Adrenal gland (tissue), 9 donors: ENCODE measurements at regions not wholly inside any gene's neighbourhood (a gene's known extent, or its start where the extent isn't known, plus 50 kb on each side); places are given as distances from the start of the nearest gene placed in this dataset.

ENCODE experiments used
- DNase-seq, 7 donors: peaks; one replicate each; pipeline ENCODE4 v3.0.0-alpha.2; 2019 to 2020
- H3K27ac ChIP-seq, 5 donors: fragments of 200-600 bp; sonication (generic) in 4 of 5; 1 replicate in 3 of 5; 2 replicates in 2 of 5; pipeline versions ENCODE4 v1.5.1 to v1.8.0; 2016 to 2020; ENCODE audit warnings: mild to moderate bottlenecking in 1 of 5
- H3K27me3 ChIP-seq: fragments of 200-600 bp; 2 replicates; pipeline ENCODE4 v1.8.0; 2021
- H3K36me3 ChIP-seq, 2 donors: fragments of 200-600 bp; replicated peaks in 1 of 2; 1 replicate in 1 of 2; 2 replicates in 1 of 2; pipeline versions ENCODE4 v1.5.1 to v1.8.0; 2018 to 2022
- H3K4me1 ChIP-seq, 2 donors: fragments of 200-600 bp; replicated peaks in 1 of 2; 1 replicate in 1 of 2; 2 replicates in 1 of 2; pipeline versions ENCODE4 v1.5.1 to v1.8.0; 2018 to 2021
- H3K4me3 ChIP-seq, 4 donors: fragments of 200-600 bp; sonication (generic) in 3 of 4; one replicate each; pipeline ENCODE4 v1.5.1; 2016 to 2018
- H3K9me3 ChIP-seq, 3 donors: fragments of 200-600 bp; sonication (generic) in 1 of 3; replicated peaks in 1 of 3; 1 replicate in 2 of 3; 2 replicates in 1 of 3; pipeline versions ENCODE4 v1.5.1 to v1.8.0; 2016 to 2021
- CTCF ChIP-seq, 6 experiments: fragments of 450-650 bp in 4 of 6; fragments of 200-600 bp in 2 of 6; sonication (generic) in 1 of 6; IDR thresholded peaks; 1 replicate in 5 of 6; 2 replicates in 1 of 6; pipeline versions ENCODE4 v1.5.1 to v1.8.0; 2016 to 2021; ENCODE audit warnings: antibody characterized with exemption in 6 of 6, mild to moderate bottlenecking in 2 of 6, moderate library complexity in 1 of 6
- POLR2A ChIP-seq, 2 donors: fragments of 450-650 bp; IDR thresholded peaks; one replicate each; pipeline ENCODE4 v1.6.1; 2017; ENCODE audit warnings: antibody characterized with exemption in 2 of 2, mild to moderate bottlenecking in 2 of 2, moderate library complexity in 1 of 2
- WGBS, 4 donors: extraction: QIAGEN DNeasy Blood & Tissue Kit in 2 of 4; methylation state at CpG; one replicate each; pipeline versions ENCODE4 v1.1.5 to v1.1.7; 2013 to 2017; 5-methylcytosine and 5-hydroxymethylcytosine counted together
- intact Hi-C, 2 donors: fragments of 100-400 bp; cut with DNase I; formaldehyde crosslinking; loops; one replicate each; pipeline versions ENCODE4 v1.14.1 to v1.15.0; 2022 to 2023
- donor health status: healthy with polysubstance abuse.
- donor health status: Bipolar disorder and iron deficiency.
- donor health status: DM: yes; HTN: yes; CAD: no.
- donor health status: DM: no; HTN: no; CAD: no.
- donor health status: DM: no; HTN: no; CAD: no.

- Histone ChIP-seq H3K9me3 (no peaks in the 10 kb centered on the region), H3K36me3 (no peaks in the 10 kb centered on the region), H3K27me3 (no peaks in the 10 kb centered on the region), H3K27ac (no peak overlapping the region), H3K4me1 (no peaks in the 10 kb centered on the region), H3K4me3 (no peak overlapping the region)
- intact Hi-C loops, result no loop called here
- 51 to 58% (median 56%) methylated on average over 4 of the region's 4 CpGs for WGBS, 4 donors
- peak in 6 of 7 donors; percentile 13 to 66 (median 27) for DNase-seq
- TF ChIP-seq POLR2A (IDR thresholded peaks at IDR 0.05) (no peak), CTCF (IDR thresholded peaks at IDR 0.05) (peak; percentile 13 to 55 (median 38))
Measured at GRCh38 chr3:152183473-152183872, 85.3 kb upstream of the MBNL1 start.

- 87 to 95% (median 90%) methylated on average over 5 of the region's 5 CpGs for WGBS, 4 donors
- Histone ChIP-seq H3K36me3 (no peaks in the 10 kb centered on the region), H3K4me1 (no peaks in the 10 kb centered on the region), H3K27me3 (no peaks in the 10 kb centered on the region), H3K4me3 (no peak overlapping the region), H3K27ac (no peak overlapping the region), H3K9me3 (no peaks in the 10 kb centered on the region)
- no peak for DNase-seq
- TF ChIP-seq CTCF (IDR thresholded peaks at IDR 0.05) (no peak), POLR2A (IDR thresholded peaks at IDR 0.05) (no peak)
- intact Hi-C loops, result no loop called here
Measured at GRCh38 chr3:152184971-152185686, 83.6 kb upstream of the MBNL1 start.

GRCh38 chr3:152185891-152186630 lies 82.7 kb upstream of the MBNL1 start:
- intact Hi-C loops, result no loop called here
- TF ChIP-seq POLR2A (IDR thresholded peaks at IDR 0.05) (no peak), CTCF (IDR thresholded peaks at IDR 0.05) (no peak)
- no peaks in the 10 kb centered on the region for H3K9me3 ChIP-seq
- no peaks in the 10 kb centered on the region for H3K27me3 ChIP-seq
- no peak overlapping the region for H3K4me3 ChIP-seq
- 71 to 78% (median 74%) methylated on average over 6 of the region's 6 CpGs for WGBS, 4 donors
- no peaks in the 10 kb centered on the region for H3K4me1 ChIP-seq
- H3K27ac ChIP-seq, result no peak overlapping the region
- DNase-seq, result no peak
- H3K36me3 ChIP-seq, result no peaks in the 10 kb centered on the region

GRCh38 chr3:152190636-152191183 lies 78.0 kb upstream of the MBNL1 start:
- 63 to 79% (median 72%) methylated on average over 2 of the region's 2 CpGs for WGBS, 4 donors
- Histone ChIP-seq H3K4me3 (no peak overlapping the region), H3K27ac (no peak overlapping the region), H3K36me3 (no peaks in the 10 kb centered on the region), H3K4me1 (no peaks in the 10 kb centered on the region), H3K9me3 (no peaks in the 10 kb centered on the region), H3K27me3 (no peaks in the 10 kb centered on the region)
- no peak for DNase-seq
- TF ChIP-seq POLR2A (IDR thresholded peaks at IDR 0.05) (no peak), CTCF (IDR thresholded peaks at IDR 0.05) (no peak)
- intact Hi-C loops, result no loop called here
